HG03095 (cell line): ENCODE measurements at regions not wholly inside any gene's neighbourhood (a gene's known extent, or its start where the extent isn't known, plus 50 kb on each side); places are given as distances from the start of the nearest gene placed in this dataset.

Experiments
- ATAC-seq: cut with Tn5 transposase; IDR thresholded peaks from one replicate; pipeline ENCODE4 v1.9.1; 2021; ENCODE audit warnings: moderate library complexity; ENCODE audit not compliant: unreplicated experiment

DNA sequence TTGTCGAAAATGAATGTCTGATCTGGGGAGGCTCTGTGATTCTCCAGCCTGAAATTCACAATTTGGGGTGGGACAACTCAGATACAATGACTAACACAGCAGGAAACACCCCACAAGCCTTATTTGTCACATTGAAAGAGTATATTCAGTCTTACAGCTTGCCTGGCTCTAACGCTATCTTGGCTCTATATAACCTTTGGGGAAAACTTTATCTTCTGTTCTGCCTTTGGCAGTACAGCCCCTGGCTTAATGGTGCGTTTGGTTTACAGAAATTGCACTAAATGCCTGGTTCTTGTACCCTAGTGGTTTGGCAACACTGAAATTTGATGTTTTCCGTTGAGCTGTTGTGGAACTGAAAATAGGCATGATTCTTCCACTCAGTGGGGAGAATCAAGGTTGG, 178.1 kb upstream of the VEGFC start:
- ATAC-seq: no peak

DNA sequence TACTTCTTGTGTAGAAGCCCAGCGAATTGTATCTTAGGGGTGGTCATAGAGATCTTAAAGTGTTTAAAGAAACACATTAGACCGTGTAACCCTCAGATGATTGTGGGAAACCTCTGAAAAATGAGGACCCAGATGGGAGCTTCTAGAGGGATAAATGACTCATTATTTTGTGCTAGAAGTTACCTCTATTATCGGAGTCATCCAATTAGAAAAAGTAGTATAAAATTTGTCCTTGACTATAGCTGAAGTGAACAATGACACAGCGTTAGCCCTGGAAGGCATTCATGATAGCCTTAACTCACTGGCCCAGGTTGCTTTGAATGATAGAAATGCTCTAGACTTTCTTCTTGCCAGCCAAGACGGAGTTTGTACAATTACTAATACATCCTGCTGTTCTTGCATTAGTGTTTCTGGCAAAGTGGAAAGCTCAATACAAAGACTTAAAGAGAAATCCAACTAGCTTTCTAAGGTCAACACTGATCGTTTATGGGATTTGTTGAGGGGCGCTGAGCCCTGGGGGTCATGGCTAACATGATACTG, 178.9 kb upstream of the VEGFC start:
- no peak for ATAC-seq

DNA sequence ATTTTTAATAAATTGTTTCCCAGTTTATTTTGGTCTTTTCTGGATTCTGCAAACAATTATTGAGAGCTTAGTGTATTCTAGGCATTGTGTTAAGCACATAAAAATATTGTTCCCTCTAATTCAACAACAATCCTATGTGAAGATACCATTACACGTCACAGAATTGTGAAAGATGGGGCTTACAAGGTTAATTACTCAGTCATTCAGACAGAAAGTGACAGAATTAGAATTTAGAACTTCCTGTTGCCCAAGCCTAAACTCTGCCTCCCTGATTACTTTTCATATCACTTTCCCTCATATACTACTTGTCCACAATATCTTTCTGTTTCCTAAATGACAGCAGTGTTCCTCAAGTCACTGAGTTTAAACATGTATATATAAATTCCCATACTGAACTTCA, 186.7 kb upstream of the VEGFC start:
- ATAC-seq: no peak

GRCh38 chr4:176981074-176981473, 188.4 kb upstream of the VEGFC start:
- ATAC-seq: no peak

DNA sequence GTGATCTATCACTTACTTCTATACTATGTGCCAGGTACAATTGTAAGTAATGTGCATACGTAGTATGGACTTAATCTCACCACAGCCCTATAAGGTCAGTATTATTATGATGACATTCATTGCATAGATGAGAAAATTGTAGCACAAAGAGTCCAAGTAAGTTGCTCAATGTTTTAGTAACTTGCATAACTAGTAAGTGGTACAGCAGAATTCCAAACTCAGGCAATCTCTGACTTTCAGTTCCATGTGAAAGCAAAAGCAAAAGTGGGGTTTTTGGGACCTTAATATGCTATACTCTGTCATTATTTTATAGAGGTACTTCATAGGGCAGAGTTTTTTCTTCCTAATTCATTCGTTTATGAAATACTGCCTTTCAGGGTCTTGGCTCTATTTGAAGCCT, 188.8 kb upstream of the VEGFC start:
- ATAC-seq: no peak

GRCh38 chr4:176988226-176988625, 195.5 kb upstream of the VEGFC start:
- no peak for ATAC-seq

DNA sequence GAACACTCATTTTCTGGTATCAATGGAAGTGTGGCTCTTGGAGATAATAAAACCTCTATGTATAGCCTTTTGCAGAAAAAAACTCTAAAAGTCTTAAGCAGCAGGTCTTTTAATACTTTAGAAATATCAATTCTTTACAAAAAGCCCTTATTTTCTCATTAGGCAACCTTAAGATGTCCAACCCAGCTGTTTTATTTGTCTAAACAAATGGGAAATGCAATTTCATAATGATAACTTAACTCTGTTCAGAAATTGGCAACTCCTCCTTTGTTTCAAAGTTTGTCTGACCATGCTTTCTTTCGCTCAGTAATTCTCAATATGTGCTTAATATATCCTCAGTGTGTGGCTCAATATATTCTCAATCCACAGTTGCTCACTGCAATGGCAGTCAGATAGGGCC, 196.5 kb upstream of the VEGFC start:
- no peak for ATAC-seq

GRCh38 chr4:176999935-177000543, 207.3 kb upstream of the VEGFC start:
- ATAC-seq: no peak

DNA sequence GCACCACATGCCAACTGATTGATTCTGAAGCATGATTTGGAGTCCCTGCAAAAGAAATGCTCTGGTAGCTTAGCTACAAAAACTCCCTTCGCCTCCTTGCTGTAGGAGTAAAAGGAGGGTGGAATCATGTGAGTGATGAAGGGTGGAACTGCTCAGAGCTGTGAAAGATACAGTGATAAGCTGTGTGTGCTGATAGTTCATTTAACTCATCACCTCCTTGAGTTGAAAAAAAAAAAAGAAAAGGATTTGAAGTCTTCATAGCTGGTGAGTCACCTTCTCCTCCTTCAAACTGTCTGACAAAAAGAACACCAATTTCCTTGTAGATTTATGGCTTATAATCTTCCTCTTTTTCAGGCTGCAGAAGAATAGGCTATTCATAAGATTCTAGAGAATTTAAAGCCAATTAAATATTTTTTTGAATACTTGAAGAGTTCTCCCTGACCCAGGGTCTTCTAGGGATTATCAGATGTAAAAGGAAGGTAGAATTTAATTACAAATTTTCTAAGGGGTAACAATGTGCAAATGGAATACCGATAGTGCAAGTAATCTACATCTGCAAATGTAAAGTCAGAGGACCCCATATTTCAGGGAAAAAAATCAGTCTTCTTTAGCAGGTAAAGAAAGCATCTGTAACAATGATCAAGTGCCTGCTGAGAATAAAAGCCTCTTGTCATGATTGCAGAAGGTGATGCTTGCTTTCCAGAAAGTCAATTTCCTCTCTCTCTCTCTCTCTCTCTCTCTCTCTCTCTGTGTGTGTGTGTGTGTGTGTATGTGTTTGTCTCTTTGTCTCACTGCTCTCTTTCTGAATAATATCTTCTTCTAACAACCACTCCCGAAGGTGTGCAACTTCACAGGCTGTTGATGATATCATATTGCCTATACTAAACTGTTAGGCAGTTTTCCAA, 208.8 kb upstream of the VEGFC start:
- ATAC-seq: no peak

- no peak for ATAC-seq
Observed at GRCh38 chr4:177005674-177006230, 213.0 kb upstream of the VEGFC start.

DNA sequence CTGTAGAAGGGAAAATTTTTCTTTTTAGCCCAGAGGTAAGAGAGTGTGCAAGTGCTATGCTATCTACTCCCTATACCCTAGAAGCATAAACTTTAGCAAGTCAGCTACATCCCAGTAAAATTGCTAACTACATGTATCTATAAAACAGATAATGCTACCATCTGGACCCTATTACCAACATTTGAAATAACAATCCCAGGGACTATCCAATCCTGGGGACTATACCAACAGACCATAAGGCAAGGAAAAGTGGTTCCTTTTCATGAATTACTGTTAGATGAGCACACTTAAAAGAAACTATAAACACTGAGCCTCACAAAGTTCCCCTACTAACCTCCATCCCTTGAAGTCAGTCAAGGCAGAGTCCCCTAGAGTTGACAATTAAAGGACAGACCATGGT, 213.6 kb upstream of the VEGFC start:
- no peak for ATAC-seq

GRCh38 chr4:177008071-177008835, 215.5 kb upstream of the VEGFC start:
- no peak for ATAC-seq

DNA sequence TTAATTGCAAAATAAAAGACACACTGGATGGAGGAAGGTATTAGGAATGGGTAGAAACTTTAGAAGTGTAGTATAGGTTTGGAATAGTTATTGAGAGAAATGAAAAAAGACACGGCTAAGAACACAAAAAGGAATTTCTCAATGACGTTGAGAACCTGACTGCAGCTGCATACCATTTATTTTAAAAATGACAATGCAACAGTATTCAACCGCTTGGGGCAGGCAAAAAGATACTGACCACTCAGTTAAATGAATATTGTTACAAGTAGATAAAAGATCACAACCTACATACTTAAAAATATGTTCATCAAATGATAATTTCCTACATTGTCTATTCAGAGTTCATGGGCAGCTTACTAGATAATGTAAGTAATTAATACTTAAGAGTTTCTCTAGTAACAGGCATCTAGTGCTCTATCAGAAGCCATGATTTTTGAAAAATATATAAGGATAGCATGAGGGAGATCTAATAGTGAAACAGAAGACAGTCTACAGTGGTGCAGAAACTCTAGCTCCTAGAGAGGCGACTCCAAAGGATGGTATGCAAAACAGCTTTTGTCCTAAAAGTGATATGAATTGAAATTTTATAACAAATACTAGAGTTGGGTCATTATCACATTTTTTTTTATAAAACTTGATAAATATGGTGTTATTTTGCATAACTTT, 216.2 kb upstream of the VEGFC start:
- no peak for ATAC-seq

GRCh38 chr4:177010418-177010817, 217.7 kb upstream of the VEGFC start:
- ATAC-seq: no peak

GRCh38 chr4:177012918-177013545, 220.3 kb upstream of the VEGFC start:
- no peak for ATAC-seq

GRCh38 chr4:177016541-177017141, 223.9 kb upstream of the VEGFC start:
- no peak for ATAC-seq

GRCh38 chr4:177023951-177024350, 231.2 kb upstream of the VEGFC start:
- no peak for ATAC-seq

DNA sequence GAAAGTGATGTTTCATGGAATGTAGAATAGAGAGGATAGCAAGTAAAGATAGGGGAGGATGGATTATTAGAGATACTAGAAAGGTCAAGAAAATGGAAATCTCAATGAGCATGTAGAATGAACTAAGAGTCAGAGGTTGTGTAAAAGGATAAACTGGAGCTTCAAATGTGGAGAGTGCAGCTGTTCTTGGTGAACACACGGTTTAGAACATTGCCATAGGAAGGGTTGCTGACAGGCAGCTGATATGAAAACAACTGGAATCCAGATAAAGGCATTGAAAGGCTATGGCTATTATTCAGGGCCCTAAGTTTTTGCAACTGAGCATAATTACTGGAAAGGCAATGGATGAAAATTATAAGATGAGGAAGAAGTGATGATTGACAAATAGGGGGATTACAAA, 239.6 kb upstream of the VEGFC start:
- no peak for ATAC-seq

GRCh38 chr4:177033135-177033534, 240.4 kb upstream of the VEGFC start:
- no peak for ATAC-seq

DNA sequence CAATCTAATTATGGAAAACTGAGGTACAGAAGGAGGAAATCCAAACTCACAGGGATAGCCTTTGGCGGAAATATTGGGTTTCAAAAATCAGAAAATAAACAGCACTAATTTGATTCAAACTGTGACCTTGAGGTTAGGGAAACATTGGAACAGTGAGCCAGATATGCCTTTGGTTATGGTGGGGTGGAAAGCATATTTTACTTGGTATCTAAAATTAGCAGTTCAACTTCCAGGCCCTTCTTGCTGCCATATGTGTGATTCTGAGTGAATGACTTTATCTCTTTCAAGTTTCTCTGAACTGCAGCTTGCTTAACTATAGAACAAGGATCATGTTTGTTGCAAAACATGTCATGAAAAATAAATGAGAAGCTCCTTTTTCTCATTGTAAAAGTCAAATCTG, 240.9 kb upstream of the VEGFC start:
- no peak for ATAC-seq
